ENCODE measurements at regions not wholly inside any gene's neighbourhood (a gene's known extent, or its start where the extent isn't known, plus 50 kb on each side); places are given as distances from the start of the nearest gene placed in this dataset.
"Not testable (repeated sequence)": the region's sequence is repeated elsewhere in the genome, so short reads cannot be mapped to it uniquely, and the experiment has no call there.

GRCh38 chr20:55530763-55531162 is 474.6 kb downstream of the CBLN4 start:
- no peak for DNase-seq (ENCODE audit: low spot score)

DNA sequence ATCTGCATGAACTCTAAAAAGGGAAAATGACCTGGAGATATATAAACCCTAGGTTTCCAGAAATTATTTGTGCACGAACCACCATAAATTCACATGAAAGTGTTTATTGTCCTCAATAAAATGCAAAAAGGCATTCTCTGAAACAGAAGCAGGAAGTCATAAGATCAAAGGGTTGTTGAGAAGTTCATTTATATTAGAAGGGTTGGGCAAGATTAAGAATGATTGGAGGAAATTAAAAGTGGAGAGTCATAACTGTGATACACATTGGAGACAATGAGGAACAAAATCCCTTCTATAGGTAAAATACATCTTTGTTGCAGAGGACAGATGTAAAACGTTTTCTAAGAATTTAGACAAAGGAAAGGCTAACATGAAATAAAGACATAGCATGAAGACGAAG is 476.8 kb downstream of the CBLN4 start:
- no peak for DNase-seq (ENCODE audit: low spot score)

GRCh38 chr20:55522296-55522815 is 483.0 kb downstream of the CBLN4 start:
- DNase-seq (ENCODE audit: low spot score), result no peak

DNA sequence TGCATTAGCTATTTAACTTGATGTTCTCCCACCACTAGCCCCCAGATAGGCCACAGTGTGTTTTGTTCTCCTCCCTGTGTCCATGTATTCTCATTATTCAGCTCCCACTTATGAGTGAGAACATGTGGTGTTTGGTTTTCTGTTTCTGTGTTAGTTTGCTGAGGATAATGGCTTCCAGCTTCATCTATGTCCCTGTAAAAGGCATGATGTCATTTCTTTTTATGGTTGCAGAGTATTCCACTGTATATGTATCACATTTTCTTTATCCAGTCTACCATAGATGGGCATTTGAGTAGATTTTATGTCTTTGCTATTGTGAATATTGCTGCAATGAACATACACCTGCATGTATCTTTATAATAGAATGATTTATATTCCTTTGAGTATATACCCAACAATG is 487.7 kb downstream of the CBLN4 start:
- DNase-seq (ENCODE audit: low spot score), result not testable (repeated sequence)

GRCh38 chr20:55515832-55516231 is 489.5 kb downstream of the CBLN4 start:
- DNase-seq (ENCODE audit: low spot score), result no peak

DNA sequence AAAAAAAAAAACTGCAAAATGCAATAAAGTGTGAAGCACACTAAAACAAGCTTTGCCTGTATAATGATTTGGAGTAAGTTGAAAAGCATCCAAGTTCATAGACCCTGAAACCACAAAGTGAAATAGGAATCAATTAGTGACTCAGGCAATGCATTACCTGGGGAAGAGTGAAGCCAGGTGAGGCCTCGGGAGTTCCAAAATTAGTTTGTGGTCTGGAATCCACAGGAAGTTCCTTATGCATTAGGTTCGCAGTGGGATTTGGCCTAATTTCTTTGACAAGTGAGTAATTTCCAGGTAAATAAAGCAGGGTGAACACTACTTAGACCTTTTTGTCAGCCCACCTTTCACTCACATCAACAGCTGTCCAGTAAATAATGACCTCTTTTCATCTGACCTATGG is 490.8 kb downstream of the CBLN4 start:
- no peak for DNase-seq (ENCODE audit: low spot score)

DNA sequence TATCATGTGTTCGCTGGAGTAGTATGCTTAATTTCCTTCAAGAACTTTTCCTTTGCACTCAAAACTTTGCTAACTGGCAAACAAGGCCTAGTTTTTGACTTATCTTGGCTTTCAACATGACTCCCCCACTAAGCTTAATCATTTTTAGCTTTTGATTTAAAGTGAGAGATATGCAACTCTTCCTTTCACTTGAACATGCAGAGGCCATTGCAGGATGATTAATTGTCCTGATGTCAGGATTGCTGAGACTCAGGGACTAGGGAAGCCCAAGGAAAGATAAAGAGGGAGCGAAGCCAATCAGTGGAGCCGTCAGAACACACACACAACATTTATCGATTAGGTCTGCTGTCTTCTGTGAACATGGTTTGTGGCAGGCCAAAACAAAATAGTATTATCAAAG is 491.4 kb downstream of the CBLN4 start:
- DNase-seq (ENCODE audit: low spot score), result no peak

- DNase-seq (ENCODE audit: low spot score), result no peak
Measured at GRCh38 chr20:55500130-55500529, 505.2 kb downstream of the CBLN4 start.

DNA sequence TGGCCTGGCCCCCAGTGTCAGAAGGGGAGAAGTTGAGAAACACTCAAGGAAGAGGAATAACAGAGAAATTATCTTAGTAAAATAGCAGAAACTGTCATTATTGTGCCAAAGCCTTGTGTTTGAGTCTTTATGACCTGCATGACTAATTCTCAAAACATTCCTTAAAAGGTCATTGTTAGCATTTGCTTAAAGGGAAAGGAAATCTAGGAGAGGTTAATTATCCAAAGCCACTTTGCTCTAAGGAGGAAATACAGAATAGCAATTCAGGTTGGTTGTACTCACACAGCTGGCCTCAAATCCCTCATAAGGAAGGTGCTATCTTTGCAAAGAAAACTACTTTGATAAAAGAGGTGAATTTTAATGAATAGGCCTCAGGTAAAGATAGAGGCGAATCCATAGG is 516.7 kb downstream of the CBLN4 start:
- DNase-seq (ENCODE audit: low spot score), result no peak

DNA sequence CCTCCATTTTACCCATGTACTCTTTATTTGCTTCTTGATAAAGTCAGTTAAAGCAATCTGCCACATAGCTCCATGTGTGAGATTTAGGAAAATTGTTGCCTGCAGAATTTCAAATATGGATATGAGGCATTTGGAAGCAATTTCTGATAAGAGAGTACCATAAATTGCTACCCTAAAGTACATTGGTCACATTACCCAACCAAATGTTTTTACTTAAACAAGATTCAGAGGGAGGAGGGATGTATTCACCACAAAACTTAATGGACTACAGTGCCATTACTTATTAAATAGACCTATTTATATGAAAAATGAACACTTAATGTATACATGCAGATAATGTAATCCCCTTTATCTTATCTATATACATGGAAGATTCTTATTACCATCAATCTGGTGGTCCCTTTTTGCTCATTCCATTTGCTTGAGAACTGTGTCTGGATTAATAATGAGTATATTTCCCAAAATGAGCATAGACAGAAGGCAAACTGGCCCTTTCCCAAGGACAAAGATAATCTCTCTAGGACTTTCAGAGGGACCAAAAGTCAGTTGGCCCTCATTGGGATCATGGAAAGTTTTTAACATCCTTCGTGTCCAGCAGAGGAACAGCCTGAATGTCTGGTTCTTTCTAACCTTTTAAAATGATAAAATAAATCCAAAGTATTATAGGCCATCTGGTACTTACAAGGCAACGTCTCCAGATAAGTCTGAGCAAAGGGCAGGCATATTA is 526.4 kb downstream of the CBLN4 start:
- no peak for DNase-seq (ENCODE audit: low spot score)

- no peak for DNase-seq (ENCODE audit: low spot score)
Measured at GRCh38 chr20:55472704-55473103, 532.6 kb downstream of the CBLN4 start.

GRCh38 chr20:55471052-55472006 is 534.0 kb downstream of the CBLN4 start:
- no peak for DNase-seq (ENCODE audit: low spot score)

DNA sequence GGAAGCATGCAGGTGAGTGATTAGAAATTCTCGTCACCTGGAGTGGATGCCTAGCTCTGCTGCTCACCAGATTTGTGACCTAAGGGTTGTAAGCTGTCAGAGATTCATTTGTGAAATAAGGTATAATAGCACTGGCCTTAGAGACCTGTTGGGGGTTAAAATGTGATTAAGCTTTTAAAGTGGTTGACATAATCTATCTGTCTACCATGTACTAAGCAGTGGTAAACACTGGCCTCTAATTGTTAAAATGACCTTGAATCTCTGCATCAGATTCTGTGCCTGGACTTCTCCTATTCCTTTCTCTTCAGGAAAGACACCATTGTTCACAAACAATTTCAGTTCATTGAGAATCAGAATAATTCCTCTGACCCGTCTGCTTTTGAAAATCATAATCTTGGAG is 536.2 kb downstream of the CBLN4 start:
- DNase-seq (ENCODE audit: low spot score), result no peak

GRCh38 chr20:55461519-55461918 is 543.8 kb downstream of the CBLN4 start:
- DNase-seq (ENCODE audit: low spot score), result no peak

DNA sequence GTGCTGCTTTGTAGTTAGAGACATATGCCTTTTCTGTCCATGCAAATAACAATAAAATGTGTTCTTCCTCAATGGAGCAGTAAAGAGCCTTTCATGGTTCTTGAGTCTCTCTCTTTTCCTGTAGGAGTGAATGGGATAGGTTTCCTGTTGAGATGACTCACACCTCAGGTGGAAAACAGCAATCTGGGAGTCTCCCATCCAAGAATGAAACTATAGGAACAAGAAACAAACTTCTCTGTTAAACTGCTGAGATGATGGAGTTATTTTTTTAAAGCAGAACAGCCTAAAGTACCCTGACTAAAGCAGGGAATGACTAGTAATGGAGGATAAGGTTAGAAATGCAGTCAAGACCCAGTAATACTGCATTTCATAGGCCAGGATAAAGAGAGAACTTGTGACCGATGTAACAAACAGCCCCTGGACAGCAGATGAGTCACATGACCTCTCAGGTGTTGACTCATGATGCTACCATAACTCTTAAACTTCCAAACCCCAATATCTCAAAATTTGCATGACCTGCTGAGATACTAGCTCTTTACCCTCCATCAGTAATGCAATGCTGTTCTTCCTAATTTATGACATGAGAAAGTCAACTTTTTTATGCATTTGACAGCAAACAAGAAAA is 548.9 kb downstream of the CBLN4 start:
- no peak for DNase-seq (ENCODE audit: low spot score)

- DNase-seq (ENCODE audit: low spot score), result no peak
Measured at GRCh38 chr20:55449091-55449490, 556.2 kb downstream of the CBLN4 start.

GRCh38 chr20:55446301-55446700 is 559.0 kb downstream of the CBLN4 start:
- DNase-seq (ENCODE audit: low spot score), result no peak

DNA sequence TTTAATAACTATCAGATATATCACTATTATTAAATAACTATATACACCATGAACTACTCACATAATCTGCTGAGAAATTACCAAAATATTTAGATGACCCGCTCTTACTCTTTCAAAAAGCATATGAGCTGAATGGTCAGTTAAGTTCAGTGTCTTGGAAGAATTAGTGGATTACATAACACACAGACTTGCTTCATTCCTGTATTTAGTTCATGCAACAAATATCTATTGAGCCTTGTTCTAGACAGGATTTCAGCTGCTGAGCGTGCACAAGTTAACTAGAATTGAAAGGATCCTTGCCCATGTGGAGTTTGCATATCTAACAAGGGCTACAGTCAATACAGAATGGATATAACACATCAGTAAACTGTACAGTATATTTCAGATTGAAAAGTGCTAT is 566.2 kb downstream of the CBLN4 start:
- DNase-seq (ENCODE audit: low spot score), result no peak

DNA sequence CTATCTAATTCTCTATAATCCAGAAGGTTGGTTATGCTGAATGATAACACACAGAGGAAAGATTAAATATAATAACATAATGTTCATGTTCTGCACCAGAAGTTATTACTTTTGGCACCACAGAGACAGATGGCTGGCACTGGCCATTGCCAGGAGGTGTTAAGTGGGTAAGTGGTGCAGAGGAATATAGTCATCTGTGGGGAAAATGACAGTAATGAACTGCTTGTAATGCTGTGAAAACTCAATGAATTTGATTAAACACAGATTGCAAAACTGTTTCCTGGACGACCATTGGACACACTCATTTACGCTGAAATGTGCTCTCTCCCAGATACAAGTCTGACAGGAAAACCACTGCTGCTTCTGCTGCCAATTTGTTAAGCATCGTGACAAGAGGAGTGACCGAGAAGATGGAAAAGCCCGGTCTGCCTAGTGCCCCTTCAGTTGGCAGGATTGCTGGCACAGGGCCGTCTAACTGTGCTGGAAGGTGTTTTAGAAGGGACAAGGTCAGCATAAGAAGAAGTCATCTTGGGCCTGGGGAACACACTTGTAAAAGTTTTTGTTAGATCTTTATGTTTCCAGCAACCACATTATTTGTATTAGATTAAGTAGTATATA is 567.4 kb downstream of the CBLN4 start:
- DNase-seq (ENCODE audit: low spot score), result no peak

GRCh38 chr20:55424968-55425367 is 580.4 kb downstream of the CBLN4 start:
- DNase-seq (ENCODE audit: low spot score), result no peak

DNA sequence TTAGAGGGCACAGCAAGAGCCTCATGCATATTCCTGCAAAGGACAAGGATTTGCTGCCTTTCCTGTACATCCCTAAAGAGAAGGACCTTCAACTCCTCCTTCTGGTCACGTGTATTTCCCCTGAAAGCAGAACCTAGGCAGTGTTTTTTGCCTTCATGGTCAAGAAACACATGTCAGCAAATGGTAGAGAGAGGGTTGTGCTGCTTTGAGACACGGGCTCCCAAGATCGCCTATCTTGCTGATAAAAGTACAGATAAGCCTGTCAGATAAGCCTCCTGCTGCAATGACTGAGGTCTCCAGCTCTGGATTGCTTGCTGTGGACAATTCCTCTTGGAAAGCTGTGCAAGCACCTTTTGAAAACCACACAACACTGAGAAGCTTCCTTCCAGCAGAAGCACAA is 580.8 kb downstream of the CBLN4 start:
- no peak for DNase-seq (ENCODE audit: low spot score)

- peak; percentile 6 for DNase-seq (ENCODE audit: low spot score)
Measured at GRCh38 chr20:55417836-55418235, 587.5 kb downstream of the CBLN4 start.
